ENCODE measurements at regions not wholly inside any gene's neighbourhood (a gene's known extent, or its start where the extent isn't known, plus 50 kb on each side); places are given as distances from the start of the nearest gene placed in this dataset.

- no peak for DNase-seq
Observed at GRCh38 chr11:111194860-111195568, 50.5 kb upstream of the POU2AF2 start.

GRCh38 chr11:111193924-111194490 lies 51.5 kb upstream of the POU2AF2 start:
- DNase-seq: no peak

GRCh38 chr11:111189466-111189865 lies 56.1 kb upstream of the POU2AF2 start:
- no peak for DNase-seq

- no peak for DNase-seq
Observed at GRCh38 chr11:111186308-111186915, 59.1 kb upstream of the POU2AF2 start.

GRCh38 chr11:111185266-111185665 lies 60.3 kb upstream of the POU2AF2 start:
- no peak for DNase-seq

GRCh38 chr11:111183706-111184105 lies 61.8 kb upstream of the POU2AF2 start:
- no peak for DNase-seq

- DNase-seq: no peak
Observed at GRCh38 chr11:111179184-111179910, 66.2 kb upstream of the POU2AF2 start.

GRCh38 chr11:111177037-111177871 lies 68.3 kb upstream of the POU2AF2 start:
- no peak for DNase-seq

GRCh38 chr11:111176603-111177002 lies 68.9 kb upstream of the POU2AF2 start:
- no peak for DNase-seq

GRCh38 chr11:111173221-111173620 lies 72.3 kb upstream of the POU2AF2 start:
- DNase-seq: no peak

- DNase-seq: no peak
Observed at GRCh38 chr11:111172321-111172862, 73.1 kb upstream of the POU2AF2 start.

GRCh38 chr11:111170761-111171379 lies 74.7 kb upstream of the POU2AF2 start:
- no peak for DNase-seq

GRCh38 chr11:111169367-111169766 lies 76.2 kb upstream of the POU2AF2 start:
- no peak for DNase-seq

- no peak for DNase-seq
Observed at GRCh38 chr11:111168871-111169270, 76.7 kb upstream of the POU2AF2 start.

- no peak for DNase-seq
Observed at GRCh38 chr11:111167666-111168065, 77.9 kb upstream of the POU2AF2 start.

GRCh38 chr11:111166598-111166997 lies 78.9 kb upstream of the POU2AF2 start:
- DNase-seq: no peak

- DNase-seq: no peak
Observed at GRCh38 chr11:111162305-111162704, 83.2 kb upstream of the POU2AF2 start.

GRCh38 chr11:111157571-111157970 lies 88.0 kb upstream of the POU2AF2 start:
- no peak for DNase-seq

- DNase-seq: no peak
Observed at GRCh38 chr11:111155021-111155420, 90.5 kb upstream of the POU2AF2 start.

- DNase-seq: no peak
Observed at GRCh38 chr11:111153194-111153593, 92.3 kb upstream of the POU2AF2 start.

- no peak for DNase-seq
Observed at GRCh38 chr11:111148953-111149352, 96.6 kb upstream of the POU2AF2 start.

- no peak for DNase-seq
Observed at GRCh38 chr11:111148121-111148520, 97.4 kb upstream of the POU2AF2 start.
